Breast epithelium (tissue), 3 donors: ENCODE measurements at regions not wholly inside any gene's neighbourhood (a gene's known extent, or its start where the extent isn't known, plus 50 kb on each side); places are given as distances from the start of the nearest gene placed in this dataset.

Experiments
- CTCF ChIP-seq, 3 donors: fragments of 450-650 bp; IDR thresholded peaks; one replicate each; pipeline ENCODE4 v1.5.1; 2016 to 2017; ENCODE audit warnings: antibody characterized with exemption in 3 of 3, mild to moderate bottlenecking in 3 of 3, moderate library complexity in 3 of 3
- POLR2A ChIP-seq: fragments of 450-650 bp; IDR thresholded peaks from one replicate; pipeline ENCODE4 v1.6.1; 2016; ENCODE audit warnings: antibody characterized with exemption, mild to moderate bottlenecking, moderate library complexity

DNA sequence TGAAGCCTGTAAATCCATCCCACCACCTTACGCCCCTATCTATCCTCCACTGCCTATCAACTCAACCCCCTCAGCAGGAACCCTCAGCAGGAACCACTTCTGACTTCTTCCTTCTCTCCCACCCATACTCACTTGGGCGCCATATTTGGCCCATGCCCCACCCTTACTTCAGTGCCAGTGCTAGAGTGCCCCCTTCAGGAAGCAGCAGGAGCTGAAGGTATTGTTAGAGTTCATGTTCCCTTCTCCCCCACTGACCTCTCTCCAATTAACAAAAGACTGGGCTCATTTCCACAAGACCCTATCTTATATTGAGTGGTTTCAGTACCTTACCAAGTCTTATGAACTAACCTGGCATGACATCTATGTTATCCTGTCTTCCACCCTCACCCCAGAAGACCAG is 363.1 kb upstream of the SLIT2 start:
- TF ChIP-seq CTCF (IDR thresholded peaks at IDR 0.05) (no peak), POLR2A (no peak)
